DMS153 treated with DMSO at 0.1 percent for 48 hours (cell line): ENCODE measurements at regions not wholly inside any gene's neighbourhood (a gene's known extent, or its start where the extent isn't known, plus 50 kb on each side); places are given as distances from the start of the nearest gene placed in this dataset.
A peak's percentile ranks its signal among the peaks of the same experiment; 100 is the strongest.

Experiments
- DNase-seq: peaks from one replicate; lab custom pipeline; 2025; ENCODE audit not compliant: unreplicated experiment; lab: John Stamatoyannopoulos, UW

DNA sequence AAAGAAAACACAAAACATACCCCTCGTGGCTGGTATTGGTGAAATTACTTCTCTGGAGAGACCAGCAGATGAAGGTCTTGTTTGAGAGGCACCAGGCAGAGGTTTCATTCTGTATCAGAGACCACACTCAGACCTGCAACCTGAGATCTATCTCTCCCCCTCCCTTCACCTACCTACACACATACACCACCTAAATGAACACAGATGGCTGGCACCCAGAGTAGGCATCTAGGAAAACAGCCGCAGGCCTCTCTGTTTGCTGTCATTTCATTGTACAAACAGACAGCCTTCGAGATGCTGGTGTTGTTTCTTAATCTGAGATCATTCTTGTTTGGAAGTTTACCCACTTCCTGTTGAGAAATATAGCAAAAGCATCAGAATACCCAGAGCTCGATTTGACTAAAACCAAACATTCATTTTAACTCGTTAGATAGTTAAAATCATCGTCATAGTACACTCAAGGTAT lies 173.9 kb upstream of the SLC25A13 start:
- peak; percentile 83 for DNase-seq

DNA sequence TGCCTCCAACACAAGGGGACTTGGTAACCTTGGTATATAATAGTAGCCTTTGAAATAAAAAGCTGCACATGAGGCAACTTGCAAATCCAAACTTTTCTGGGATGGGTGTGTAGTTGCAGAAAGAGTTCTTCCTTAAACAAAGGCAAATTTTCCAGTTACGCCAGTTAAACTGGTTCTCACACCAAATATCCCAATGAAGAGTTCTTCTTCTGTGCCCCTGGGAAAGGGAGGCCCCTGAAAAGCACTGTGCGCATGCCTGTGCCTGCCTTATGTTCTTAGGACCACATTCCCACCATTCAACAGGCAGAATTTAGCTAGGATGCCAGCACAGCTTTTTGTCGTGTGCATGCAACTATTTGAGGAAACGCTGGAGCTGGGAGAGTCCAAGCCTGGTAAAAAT lies 164.8 kb upstream of the SLC25A13 start:
- no peak for DNase-seq

DNA sequence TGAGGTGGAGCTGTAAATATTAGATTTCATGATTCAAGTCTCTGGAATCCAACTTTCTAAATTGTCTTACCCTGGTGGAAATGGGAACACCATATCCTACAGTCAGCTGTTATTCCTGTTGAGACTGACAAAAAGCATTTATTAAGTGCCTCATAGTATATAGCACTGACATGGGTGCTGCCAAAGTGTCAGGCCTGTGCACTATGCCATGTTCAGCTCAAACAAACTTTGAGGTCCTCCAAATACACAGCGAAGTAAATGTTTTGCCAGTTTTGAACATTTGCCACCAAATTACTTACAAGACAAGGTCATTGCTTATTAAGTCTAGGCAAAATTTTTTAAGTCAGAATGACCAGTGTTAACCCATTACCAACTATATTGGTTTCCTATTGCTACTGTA lies 162.9 kb upstream of the SLC25A13 start:
- no peak for DNase-seq

DNA sequence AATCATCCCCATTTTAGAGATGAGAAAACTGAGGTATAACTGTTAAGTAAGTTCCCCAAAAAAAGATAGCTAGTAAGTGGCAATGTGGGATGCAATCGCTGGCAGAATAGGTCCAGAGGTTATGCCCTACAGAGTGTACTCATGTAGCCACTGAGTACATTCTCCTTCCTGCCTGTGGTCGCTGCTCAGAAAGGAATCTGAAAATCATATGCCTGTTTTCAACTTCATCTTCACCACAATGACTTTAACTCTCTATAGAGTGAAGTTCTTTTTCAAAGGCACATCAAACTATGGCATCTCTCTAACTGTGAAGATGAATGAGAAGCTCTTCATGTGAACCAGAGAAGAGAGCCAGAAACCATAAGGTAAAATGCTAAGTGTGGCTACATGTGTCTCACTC lies 162.2 kb upstream of the SLC25A13 start:
- DNase-seq: no peak

DNA sequence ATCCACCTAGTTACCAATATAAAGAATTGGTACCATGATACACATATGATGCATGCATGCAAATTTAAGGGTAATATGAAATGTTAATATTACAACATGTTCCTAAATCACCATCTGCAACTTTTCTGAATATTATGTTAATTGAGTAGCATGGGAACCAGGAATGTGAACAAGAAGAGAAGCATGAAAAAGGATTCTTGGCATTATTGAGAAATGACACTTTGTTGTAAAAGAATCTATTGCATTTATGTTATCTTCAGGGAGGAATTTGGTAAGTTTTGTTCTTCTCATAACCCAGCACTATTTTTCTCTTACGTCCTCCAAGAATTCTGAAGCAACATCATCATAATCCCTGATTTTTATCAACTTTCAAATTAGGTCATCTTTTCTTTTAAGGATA lies 159.9 kb upstream of the SLC25A13 start:
- DNase-seq: no peak

DNA sequence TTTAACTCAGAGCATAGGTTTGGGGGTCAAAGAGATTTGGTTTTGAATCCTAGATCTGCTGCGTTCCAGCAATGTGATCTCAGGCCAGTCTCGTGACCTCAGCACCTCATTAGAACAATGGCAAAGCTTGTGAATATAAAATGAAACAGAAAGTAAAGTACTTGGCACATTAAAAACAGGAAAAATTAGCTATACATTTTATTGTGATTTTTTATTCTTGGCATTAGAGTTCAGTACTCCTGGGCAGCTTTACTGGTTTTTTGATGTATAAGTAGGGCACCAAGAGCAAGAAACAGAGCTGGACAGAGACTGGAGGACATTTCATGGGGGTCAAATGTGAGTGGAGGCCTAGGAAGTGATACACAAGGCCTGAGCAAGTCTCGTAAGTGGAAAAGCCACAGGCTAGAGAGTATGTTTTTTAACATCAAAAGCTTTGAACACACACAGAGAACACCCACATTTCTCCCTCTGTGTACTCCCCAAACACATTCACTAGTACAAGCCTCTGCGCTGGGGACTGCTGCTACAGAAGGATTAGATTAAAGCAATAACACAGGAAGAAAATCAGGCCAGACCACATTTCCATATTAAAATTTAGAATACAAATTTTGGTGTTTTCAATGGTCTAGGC lies 157.2 kb upstream of the SLC25A13 start:
- DNase-seq: no peak

DNA sequence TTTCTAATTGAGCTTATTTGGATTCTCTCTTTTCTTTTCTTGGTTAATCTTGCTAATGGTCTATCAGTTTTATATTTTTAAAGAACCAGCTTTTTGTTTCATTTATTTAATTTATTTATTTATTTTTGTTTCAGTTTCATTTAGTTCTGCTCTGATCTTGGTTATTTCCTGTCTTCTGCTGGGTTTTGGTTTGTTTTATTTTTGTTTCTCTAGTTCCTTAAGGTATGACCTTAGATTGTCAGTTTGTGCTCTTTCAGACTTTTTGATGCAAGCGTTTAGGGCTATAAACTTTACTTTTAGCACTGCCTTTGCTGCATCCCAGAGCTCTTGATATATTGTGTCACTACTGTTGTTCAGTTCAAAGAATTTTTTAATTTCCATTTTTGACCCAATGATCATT lies 149.7 kb upstream of the SLC25A13 start:
- no peak for DNase-seq

DNA sequence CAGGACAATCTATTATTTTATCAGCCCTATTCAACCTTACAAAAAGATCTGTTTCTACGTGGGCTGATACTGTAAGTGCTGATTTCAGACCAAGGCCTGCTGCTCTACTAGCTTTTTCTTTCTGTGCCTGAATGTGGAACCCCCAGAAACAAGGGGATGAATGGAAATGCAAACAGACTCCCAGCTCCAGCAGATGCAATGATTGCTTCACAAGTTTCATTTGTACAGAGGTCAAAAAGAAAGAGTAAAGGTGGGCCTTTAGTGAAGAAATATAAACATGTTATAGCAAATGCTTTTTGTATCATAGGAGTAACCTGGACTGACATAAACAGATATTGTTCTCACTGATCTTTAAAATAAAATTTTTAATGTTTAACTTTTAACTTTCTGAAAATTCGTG lies 130.2 kb upstream of the SLC25A13 start:
- no peak for DNase-seq

DNA sequence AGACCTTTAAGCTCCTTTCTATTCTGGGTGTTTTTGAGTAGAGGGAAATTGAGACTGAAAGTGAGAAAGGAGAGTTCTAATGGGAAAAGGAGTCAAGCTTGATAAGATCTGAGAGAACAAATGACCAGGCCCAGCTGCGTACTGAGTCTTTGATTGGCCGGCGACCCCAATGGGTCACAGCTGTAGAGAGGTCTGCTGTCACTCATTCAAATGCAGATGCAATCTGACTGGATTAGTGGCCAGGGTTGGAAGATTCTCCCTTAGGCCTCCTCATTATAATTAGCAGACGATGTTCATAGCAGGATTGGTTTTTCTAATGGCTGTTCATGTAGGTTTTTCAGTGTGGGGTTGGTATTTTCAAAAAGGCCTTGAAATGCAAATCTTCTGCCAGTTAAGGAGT lies 127.2 kb upstream of the SLC25A13 start:
- DNase-seq: no peak

DNA sequence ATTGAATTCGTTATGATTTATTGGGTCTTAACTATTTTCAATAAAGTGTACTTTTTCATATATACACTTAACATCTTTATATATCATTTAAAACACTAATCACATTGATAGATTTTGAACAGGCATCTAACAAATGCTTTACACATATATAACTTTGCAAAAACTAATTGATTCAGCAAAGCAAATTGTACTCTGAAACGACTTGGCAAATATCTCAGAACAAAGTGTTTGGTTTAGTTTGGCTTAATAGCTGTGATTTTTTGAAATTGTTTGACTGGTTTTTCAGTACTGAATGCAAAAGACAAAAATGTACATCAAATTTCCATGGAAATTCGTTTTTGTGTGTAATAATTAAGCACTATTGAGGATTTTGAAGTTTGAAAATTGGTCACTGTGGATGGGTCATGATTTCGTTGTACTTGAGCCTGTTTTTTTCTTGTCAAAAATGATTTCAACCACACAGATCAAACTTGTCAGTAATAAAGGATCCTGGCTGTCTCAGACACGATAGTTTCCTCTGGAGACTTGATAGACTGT lies 125.3 kb upstream of the SLC25A13 start:
- DNase-seq: no peak

DNA sequence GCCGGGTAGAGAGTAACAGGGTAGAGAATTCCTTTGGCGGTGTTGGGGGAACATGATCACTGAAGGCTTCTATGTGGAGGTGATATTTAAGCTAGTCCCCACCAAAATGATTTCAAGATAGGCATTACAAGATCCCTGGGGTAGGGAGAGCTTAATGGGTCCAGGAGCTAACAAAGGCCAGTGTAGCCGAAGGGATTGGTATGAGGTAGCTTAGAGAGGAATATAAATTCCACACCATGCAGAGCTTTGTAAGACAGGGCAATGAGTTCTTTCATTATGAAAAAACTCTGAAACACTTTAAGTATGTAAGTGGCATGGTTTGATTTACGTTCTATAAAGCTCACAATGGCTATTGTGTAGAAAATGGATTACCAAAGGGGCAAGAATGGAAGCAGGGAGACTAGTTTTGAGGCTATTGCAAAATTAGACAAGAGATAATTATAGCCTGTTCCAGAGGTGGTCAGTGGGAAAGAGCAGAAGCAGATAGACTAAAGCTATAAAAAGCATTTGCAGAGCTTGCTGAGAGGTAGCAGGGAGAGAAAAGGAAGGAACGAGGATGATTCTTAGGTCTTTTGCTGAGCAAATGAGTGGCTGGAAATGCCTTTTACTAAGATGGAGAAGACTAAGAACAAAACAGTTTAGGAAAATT lies 119.7 kb upstream of the SLC25A13 start:
- DNase-seq: no peak

DNA sequence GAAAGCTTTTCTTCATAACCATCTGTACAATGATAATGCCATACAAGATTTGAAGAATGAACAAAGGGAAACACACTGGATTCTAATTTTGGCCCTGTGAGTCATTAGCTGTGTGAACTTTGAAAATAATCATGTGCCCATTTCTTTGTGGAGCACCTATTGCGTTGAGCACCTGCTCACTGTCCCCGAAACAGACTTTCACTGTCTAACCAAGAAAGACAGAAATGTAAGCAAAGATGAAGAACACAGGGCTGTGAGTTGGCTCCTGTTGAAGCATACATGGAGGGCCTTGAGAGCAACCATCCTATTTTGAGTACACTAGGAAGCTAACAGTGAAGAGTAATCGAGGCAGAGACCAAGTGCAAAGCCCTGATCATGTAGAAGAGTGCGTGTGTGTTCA lies 118.4 kb upstream of the SLC25A13 start:
- no peak for DNase-seq

DNA sequence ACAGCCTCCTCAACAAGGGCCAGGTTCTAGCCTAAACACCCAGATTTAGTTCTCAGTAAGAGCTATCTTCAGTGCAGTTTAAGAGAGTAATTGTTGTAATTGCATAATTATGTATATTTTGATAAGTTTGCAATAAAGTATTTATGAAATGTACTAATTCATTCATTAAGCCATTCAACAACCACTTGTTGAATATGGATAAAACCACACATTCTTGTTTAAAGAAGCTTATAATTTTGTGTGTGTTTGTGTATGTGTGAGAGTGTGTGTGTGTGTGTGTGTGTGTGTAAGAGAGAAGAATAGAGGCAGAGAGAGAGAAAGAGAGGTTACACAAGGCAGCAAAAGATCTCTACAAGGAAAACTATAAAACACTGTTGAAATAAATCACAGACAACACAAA lies 115.0 kb upstream of the SLC25A13 start:
- no peak for DNase-seq

DNA sequence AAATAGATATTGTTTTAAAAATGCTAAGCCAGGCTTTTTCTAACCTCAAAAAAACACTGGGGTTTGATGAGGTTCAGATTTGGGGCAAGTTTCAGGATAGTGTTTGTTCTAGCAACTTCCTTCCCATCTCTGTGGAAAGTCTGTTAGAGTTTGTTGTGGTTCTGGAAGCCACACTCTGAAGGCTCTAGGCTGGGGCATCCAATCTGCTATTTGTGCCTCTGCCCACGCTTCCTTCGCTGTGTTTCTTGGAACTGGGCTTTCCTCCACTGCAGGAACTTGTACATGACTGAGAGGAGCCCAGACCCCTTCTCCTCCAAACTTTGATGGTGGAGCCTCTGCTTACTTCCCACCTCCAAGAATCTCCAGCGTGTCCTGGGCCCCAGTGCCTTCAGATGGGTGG lies 108.5 kb upstream of the SLC25A13 start:
- no peak for DNase-seq

DNA sequence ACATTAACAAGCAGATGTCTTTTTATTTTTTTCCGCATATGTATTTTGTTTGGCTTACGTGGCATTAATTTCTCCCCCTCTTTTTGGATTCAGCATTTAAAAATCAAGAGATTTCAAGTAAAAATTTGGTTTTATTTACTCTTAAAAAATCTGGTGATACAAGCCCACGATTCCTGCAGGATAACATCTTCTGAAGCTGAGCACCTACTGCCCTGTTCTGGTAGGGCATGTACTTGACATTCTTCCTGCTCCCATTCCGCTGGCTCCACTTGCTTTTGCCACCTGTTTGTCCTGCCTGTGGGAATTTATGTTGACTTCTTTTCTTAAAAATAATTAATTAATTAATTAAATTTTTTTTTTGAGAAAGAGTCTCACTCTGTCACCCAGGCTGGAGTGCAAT lies 105.2 kb upstream of the SLC25A13 start:
- DNase-seq: no peak

DNA sequence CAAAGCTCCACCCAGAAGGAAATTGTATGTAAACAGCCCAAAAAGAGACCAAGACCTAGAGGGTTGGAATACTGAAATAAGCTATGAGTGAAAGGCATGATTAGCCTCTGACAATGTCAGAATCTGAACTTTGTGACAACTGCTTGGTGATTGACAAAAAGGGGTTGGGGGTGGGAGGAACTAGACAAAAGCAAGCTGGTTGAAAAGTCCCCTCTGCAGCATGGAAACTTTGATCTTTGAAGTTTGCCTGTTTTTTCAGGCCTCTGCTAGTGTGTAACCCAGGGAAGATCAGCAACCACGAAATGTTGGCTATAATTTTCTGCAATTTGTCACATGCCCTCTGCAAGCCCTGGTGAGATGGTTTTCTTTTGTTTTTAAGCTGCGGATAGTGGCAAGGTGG lies 104.8 kb upstream of the SLC25A13 start:
- DNase-seq: no peak

DNA sequence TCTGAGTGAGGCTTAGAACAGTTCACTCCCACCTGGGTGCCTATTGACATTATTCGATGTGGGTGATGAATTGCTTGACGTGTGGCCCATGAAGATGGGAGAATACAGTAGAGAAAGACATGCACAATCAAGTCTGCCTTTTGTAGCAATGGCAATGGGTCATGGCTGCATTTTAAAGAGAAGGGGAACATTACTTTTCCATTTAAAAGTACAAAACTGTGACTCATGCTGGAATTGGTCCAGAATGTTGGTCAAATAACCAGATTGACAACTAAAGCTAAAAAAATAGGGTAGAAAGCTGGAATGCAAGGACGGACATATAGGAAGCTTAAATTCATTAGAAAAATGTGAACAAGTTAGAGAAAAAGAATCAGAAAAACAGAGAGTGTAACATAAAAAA lies 104.1 kb upstream of the SLC25A13 start:
- no peak for DNase-seq

DNA sequence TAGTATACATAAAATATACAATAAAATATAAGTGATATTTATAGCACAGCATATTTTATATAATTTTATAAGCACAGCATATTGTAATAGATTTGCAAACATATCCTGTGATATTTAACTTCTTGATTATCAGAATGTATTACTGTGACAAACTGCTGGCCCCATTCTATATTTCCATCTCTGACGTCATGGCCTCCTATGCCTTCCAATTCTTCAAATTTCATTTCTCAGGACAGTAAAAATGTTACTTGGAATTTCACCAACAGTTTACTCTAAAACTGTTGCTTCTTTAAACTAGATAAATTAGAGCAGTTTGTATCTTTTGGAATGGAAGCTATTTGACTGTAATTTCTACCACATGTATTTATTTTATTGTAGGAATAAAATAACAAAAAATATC lies 102.5 kb upstream of the SLC25A13 start:
- DNase-seq: no peak

DNA sequence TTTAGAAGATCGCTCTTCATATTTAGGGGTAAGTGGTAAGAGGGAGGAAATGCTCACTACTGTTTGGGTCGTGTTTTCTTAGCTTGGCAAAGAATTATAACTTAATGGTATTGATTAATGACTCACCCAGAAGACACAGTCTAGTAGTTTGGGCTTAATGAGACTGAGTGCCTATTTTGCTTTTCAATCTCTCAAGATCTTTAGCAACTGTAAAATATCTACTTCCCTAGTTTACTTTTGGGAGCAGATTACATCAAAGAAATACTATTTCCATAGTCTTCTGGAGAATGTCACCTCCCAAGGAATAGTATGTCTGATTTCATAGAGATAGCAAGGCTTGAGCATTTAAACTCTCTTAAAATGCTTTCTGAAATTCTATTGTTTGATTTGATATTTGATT lies 100.5 kb upstream of the SLC25A13 start:
- no peak for DNase-seq

DNA sequence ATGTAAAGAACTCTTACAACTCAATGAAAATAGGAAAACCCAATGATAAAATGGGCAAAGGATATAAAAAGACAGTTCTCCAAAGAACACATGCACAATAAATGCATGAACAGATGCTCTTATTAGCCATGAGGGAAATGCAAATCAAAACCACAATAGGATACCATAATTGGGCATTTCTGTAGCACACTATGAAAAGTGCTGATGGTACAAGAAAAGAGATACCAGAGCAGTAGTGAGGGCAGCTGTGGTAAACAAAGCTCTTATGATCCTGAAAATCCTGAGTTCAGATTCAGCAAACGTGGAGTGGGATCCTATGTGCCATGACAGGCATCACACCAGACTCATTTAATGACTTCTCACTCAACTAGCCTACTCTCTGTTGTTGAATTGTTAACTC lies 96.7 kb upstream of the SLC25A13 start:
- no peak for DNase-seq

DNA sequence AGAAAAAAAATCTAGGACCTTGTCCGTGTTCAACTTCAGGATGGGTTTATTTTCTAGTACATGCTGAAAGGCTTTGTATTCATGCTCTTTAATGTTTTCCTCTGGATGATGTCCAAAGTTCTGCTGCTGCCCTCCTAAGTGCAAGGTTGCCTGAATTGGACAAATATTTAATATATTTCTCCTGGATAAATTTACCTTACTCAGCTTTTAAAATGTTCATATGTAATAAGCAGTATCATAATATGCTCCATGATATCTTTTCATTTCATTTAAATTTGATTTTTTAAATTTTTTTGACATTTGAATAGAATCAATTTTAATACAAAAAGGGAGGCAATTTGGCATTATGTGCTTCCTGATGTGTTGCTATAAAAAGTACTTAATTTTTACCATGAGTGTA lies 95.9 kb upstream of the SLC25A13 start:
- DNase-seq: no peak

DNA sequence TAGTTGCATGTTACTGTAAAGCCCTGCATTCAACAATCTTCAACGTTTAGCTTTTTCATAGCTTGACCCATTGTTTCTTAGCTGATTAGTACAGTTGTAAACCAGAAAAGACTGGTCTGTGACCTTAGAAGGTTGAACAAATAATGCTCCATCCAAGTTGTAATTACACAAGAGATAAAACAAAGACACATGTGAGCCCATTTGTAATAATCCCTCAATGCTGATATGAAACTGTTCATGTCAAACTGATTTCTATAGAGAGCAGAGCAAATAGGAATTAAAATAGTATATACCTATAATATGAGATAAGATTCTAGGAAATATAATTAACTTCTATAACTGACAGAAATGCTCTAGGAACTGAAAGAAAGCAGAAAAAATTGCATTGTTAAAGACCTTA lies 94.7 kb upstream of the SLC25A13 start:
- no peak for DNase-seq

DNA sequence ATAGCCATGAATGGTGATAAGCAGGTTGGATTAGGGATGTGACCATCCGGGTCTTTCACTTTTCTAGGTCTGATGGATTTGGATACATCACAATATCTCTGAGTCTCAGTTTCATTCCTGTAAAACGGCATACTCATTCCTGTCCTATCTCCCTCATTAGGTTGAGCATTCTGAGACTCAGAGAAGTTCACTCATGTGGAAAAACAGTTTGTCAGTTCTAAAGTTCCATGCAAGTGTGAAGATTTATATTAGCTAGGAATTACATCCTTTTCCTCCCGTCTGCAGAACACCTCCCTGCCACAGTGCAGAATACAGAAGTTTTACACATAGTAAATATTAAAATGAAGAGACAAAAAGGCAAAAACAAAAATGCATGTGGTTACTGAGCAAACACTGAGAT lies 94.2 kb upstream of the SLC25A13 start:
- no peak for DNase-seq
